B cell (primary cell): ENCODE measurements at regions not wholly inside any gene's neighbourhood (a gene's known extent, or its start where the extent isn't known, plus 50 kb on each side); places are given as distances from the start of the nearest gene placed in this dataset.

Experiments used
- ATAC-seq: fragments of 200-7000 bp; cut with Tn5 transposase; one replicate; pipeline ENCODE4 v1.10.0; 2021; ENCODE audit warnings: low read depth, mild to moderate bottlenecking, moderate number of reproducible peaks, moderate library complexity
- CTCF ChIA-PET: fragments of 350-600 bp; sonication (Branson Sonifier 250); formaldehyde crosslinking; loops from one replicate; lab custom pipeline; 2021; ENCODE audit warnings: antibody characterized with exemption, inconsistent platforms; lab: Charles Lee
- POLR2A ChIA-PET: fragments of 350-600 bp; sonication (Branson Sonifier 250); formaldehyde crosslinking; loops from one replicate; lab custom pipeline; 2021; ENCODE audit warnings: antibody characterized with exemption; lab: Charles Lee
- DNase-seq: peaks from one replicate; pipeline ENCODE4 v3.0.0; 2013
- H2AFZ ChIP-seq: 2 replicates; pipeline ENCODE4 v1.6.1; 2012; ENCODE audit warnings: mild to moderate bottlenecking, low read depth, low read length; ENCODE audit not compliant: insufficient read depth, poor library complexity, severe bottlenecking
- H3K27ac ChIP-seq, 2 donors: 1 replicate in 1 of 2; 2 replicates in 1 of 2; pipeline ENCODE4 v1.5.1; 2012 to 2013; ENCODE audit warnings: low read length in 2 of 2, mild to moderate bottlenecking in 2 of 2, moderate library complexity in 1 of 2
- H3K27me3 ChIP-seq, 4 experiments: fragments of 200-600 bp in 1 of 4; sonication (generic) in 1 of 4; replicated peaks in 1 of 4; 1 replicate in 2 of 4; 2 replicates in 2 of 4; pipeline versions ENCODE4 v1.6.1 to v1.7.0; 2013 to 2016; ENCODE audit warnings: low read length in 3 of 4, mild to moderate bottlenecking in 2 of 4, mixed read lengths in 1 of 4, moderate library complexity in 1 of 4; ENCODE audit not compliant: insufficient read depth in 4 of 4, control insufficient read depth in 3 of 4; ENCODE audit errors: control extremely low read depth in 1 of 4
- H3K36me3 ChIP-seq, 2 experiments: replicated peaks in 1 of 2; 1 replicate in 1 of 2; 2 replicates in 1 of 2; pipeline versions ENCODE4 v1.6.1 to v1.7.1; 2013; ENCODE audit warnings: low read length in 1 of 2; ENCODE audit not compliant: insufficient read depth in 2 of 2, control insufficient read depth in 1 of 2; ENCODE audit errors: control extremely low read depth in 1 of 2, extremely low read depth in 1 of 2
- H3K4me1 ChIP-seq, 2 donors: fragments of 200-600 bp in 1 of 2; sonication (generic) in 1 of 2; 1 replicate in 1 of 2; 2 replicates in 1 of 2; pipeline versions ENCODE4 v1.5.1 to v1.6.1; 2013 to 2017; ENCODE audit warnings: low read length in 2 of 2; ENCODE audit not compliant: control insufficient read depth in 2 of 2, insufficient read depth in 2 of 2
- H3K4me2 ChIP-seq: replicated peaks from 2 replicates; pipeline ENCODE3; 2012; ENCODE audit warnings: mild to moderate bottlenecking, low read depth, low read length; ENCODE audit not compliant: poor library complexity, severe bottlenecking
- H3K4me3 ChIP-seq, 5 experiments: fragments of 200-600 bp in 1 of 5; sonication (generic) in 1 of 5; 1 replicate in 3 of 5; 2 replicates in 2 of 5; pipeline versions ENCODE4 v1.5.1 to v1.7.0; 2011 to 2016; ENCODE audit warnings: low read length in 4 of 5, mild to moderate bottlenecking in 4 of 5, low read depth in 2 of 5, control low read depth in 1 of 5, moderate library complexity in 1 of 5; ENCODE audit not compliant: insufficient read depth in 1 of 5; ENCODE audit errors: control extremely low read depth in 1 of 5, extremely low read depth in 1 of 5
- H3K79me2 ChIP-seq: fragments of 200-600 bp; sonication (generic); one replicate; pipeline ENCODE4 v1.6.0; 2016; ENCODE audit warnings: low read length; ENCODE audit not compliant: control insufficient read depth, insufficient read depth
- H3K9ac ChIP-seq: fragments of 200-600 bp; sonication (generic); 2 replicates; pipeline ENCODE4 v1.6.1; 2017; ENCODE audit warnings: mild to moderate bottlenecking, low read length, moderate library complexity
- H3K9me3 ChIP-seq, 3 donors: one replicate each; pipeline versions ENCODE4 v1.6.1 to v1.7.1; 2013; ENCODE audit warnings: low read length in 2 of 3; ENCODE audit not compliant: control insufficient read depth in 2 of 3, insufficient read depth in 1 of 3; ENCODE audit errors: control extremely low read depth in 1 of 3
- H4K20me1 ChIP-seq: 2 replicates; pipeline ENCODE4 v1.6.0; 2012; ENCODE audit warnings: mild to moderate bottlenecking, low read length; ENCODE audit not compliant: insufficient read depth, control insufficient read depth, poor library complexity, severe bottlenecking
- H3K27ac Mint-ChIP-seq: one replicate; pipeline ENCODE4 v1.8.0; 2021; ENCODE audit warnings: mixed read lengths
- H3K27me3 Mint-ChIP-seq: one replicate; pipeline ENCODE4 v1.8.0; 2021; ENCODE audit warnings: mixed read lengths
- H3K4me1 Mint-ChIP-seq: one replicate; pipeline ENCODE4 v1.8.0; 2021; ENCODE audit warnings: mixed read lengths
- H3K4me3 Mint-ChIP-seq: one replicate; pipeline ENCODE4 v1.8.0; 2021; ENCODE audit warnings: mixed read lengths
- H3K9me3 Mint-ChIP-seq: one replicate; pipeline ENCODE4 v1.8.0; 2022; ENCODE audit warnings: mixed read lengths; ENCODE audit not compliant: insufficient read depth
- EZH2 ChIP-seq: IDR thresholded peaks from 2 replicates; pipeline ENCODE4 v1.6.1; 2012; ENCODE audit warnings: borderline replicate concordance, low read depth, mild to moderate bottlenecking, moderate library complexity, low read length; ENCODE audit not compliant: insufficient read depth, poor library complexity, severe bottlenecking
- WGBS: methylation state at CpG from one replicate; pipeline ENCODE4 v1.1.5; 2013; ENCODE audit warnings: missing lambda C conversion rate; ENCODE audit not compliant: insufficient coverage; 5-methylcytosine and 5-hydroxymethylcytosine counted together
- intact Hi-C: fragments of 100-400 bp; cut with micrococcal nuclease; formaldehyde crosslinking; loops from one replicate; pipeline ENCODE4 v1.10.0; 2022
- TF ChIP-seq, protein P1 (sequence below): fragments of 200-600 bp; IDR thresholded peaks from one replicate; pipeline ENCODE4 v1.8.0; 2022; ENCODE audit warnings: antibody characterized with exemption, mild to moderate bottlenecking

DNA sequence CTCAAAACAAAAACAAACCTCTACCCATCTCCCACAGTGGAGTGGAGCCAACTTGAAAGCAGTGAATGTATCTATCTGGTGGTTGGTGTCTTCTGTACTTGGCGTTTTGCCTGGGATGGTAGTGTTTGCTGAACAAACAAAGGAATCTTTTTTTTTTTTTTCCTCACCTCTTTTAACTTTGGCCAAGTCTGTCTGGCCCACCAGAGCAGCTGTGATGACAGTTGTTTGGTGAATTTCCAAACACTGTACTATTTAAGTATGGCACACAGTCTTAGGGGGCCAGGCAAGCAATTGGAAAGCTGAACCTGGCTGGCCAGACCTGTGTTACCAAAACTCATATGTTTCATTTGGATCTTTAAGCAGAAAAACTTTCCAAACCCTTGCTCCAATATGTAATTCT lies 101.8 kb upstream of the CDH13 start:
- H3K4me1 Mint-ChIP-seq = no peaks in the 10 kb centered on the region
- H3K4me1 ChIP-seq = no peaks in the 10 kb centered on the region
- no peaks in the 10 kb centered on the region for H3K27me3 ChIP-seq
- CTCF ChIA-PET = no interaction called here
- H3K27me3 Mint-ChIP-seq = no peaks in the 10 kb centered on the region
- no peaks in the 10 kb centered on the region for H3K79me2 ChIP-seq
- H4K20me1 ChIP-seq = no peaks in the 10 kb centered on the region
- no peak overlapping the region for H3K27ac Mint-ChIP-seq
- intact Hi-C loops = no loop called here
- no CpG with 5 or more reads among the region's 1 CpG for WGBS
- no peak overlapping the region for H3K4me2 ChIP-seq
- TF ChIP-seq EZH2 = no peak
- no peak overlapping the region for H3K27ac ChIP-seq
- no peaks in the 10 kb centered on the region for H3K9me3 Mint-ChIP-seq
- H3K9ac ChIP-seq = no peak overlapping the region
- no peak overlapping the region for H3K4me3 ChIP-seq
- H2AFZ ChIP-seq = no peak overlapping the region
- DNase-seq (no peak), ATAC-seq (no peak)
- no peak overlapping the region for H3K4me3 Mint-ChIP-seq
- H3K36me3 ChIP-seq = no peaks in the 10 kb centered on the region
- peaks cover 0 to 5% (median 2%) of the 10 kb centered on the region in 3 donors for H3K9me3 ChIP-seq
- POLR2A ChIA-PET = no interaction called here

DNA sequence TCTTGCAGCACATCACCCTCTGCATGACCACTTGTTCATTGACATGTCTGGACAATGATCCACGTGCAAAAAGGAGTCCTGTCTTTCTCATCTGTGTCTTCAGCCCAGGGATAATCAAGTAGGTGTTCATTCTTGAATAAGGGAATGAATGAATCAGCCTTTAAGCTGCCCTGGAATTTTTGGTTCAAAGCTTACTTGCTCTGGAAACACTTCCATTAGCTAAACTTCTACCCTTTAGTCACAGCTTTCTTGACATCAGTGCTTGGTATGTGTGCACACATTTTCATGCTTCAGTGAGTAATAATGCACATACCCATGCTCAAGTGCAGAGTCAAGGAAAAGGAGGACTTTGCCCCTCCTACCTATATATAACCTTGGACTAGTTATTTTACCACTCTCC lies 103.0 kb upstream of the CDH13 start:
- no peak overlapping the region for H3K4me3 ChIP-seq
- ATAC-seq (no peak), DNase-seq (no peak)
- ChIA-PET CTCF (no interaction called here), POLR2A (no interaction called here)
- H3K4me2 ChIP-seq = no peak overlapping the region
- Mint-ChIP-seq H3K4me3 (no peak overlapping the region), H3K9me3 (no peaks in the 10 kb centered on the region), H3K27me3 (no peaks in the 10 kb centered on the region), H3K4me1 (no peaks in the 10 kb centered on the region), H3K27ac (no peak overlapping the region)
- H3K9ac ChIP-seq = no peak overlapping the region
- H2AFZ ChIP-seq = no peak overlapping the region
- peaks cover 0 to 5% (median 2%) of the 10 kb centered on the region in 3 donors for H3K9me3 ChIP-seq
- no peaks in the 10 kb centered on the region for H3K36me3 ChIP-seq
- TF ChIP-seq, protein P1, sequence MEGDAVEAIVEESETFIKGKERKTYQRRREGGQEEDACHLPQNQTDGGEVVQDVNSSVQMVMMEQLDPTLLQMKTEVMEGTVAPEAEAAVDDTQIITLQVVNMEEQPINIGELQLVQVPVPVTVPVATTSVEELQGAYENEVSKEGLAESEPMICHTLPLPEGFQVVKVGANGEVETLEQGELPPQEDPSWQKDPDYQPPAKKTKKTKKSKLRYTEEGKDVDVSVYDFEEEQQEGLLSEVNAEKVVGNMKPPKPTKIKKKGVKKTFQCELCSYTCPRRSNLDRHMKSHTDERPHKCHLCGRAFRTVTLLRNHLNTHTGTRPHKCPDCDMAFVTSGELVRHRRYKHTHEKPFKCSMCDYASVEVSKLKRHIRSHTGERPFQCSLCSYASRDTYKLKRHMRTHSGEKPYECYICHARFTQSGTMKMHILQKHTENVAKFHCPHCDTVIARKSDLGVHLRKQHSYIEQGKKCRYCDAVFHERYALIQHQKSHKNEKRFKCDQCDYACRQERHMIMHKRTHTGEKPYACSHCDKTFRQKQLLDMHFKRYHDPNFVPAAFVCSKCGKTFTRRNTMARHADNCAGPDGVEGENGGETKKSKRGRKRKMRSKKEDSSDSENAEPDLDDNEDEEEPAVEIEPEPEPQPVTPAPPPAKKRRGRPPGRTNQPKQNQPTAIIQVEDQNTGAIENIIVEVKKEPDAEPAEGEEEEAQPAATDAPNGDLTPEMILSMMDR = no peak
- TF ChIP-seq EZH2 = no peak
- H3K4me1 ChIP-seq = no peaks in the 10 kb centered on the region
- H3K79me2 ChIP-seq = no peaks in the 10 kb centered on the region
- no peaks in the 10 kb centered on the region for H4K20me1 ChIP-seq
- no CpG with 5 or more reads among the region's 1 CpG for WGBS
- no peaks in the 10 kb centered on the region for H3K27me3 ChIP-seq
- H3K27ac ChIP-seq = no peak overlapping the region
- intact Hi-C loops = no loop called here
